GM23338 (cell line): ENCODE measurements at regions not wholly inside any gene's neighbourhood (a gene's known extent, or its start where the extent isn't known, plus 50 kb on each side); places are given as distances from the start of the nearest gene placed in this dataset.

ENCODE experiments used
- CREB1 ChIP-seq: fragments of 250-450 bp; sonication (Bioruptor Pico); IDR thresholded peaks from 2 replicates; pipeline ENCODE4 v1.5.0; 2020; ENCODE audit warnings: low read depth, mild to moderate bottlenecking, moderate library complexity
- CTCF ChIP-seq, 2 experiments: fragments of 200-600 bp in 1 of 2; sonication (generic) in 1 of 2; conservative IDR thresholded peaks; 2 replicates each; pipeline versions ENCODE4 v1.5.1 to v1.6.1; 2016 to 2017; ENCODE audit warnings: antibody characterized with exemption in 2 of 2, low read depth in 2 of 2, mild to moderate bottlenecking in 2 of 2, moderate library complexity in 1 of 2
- REST ChIP-seq: IDR thresholded peaks from one replicate; pipeline ENCODE4 v1.6.1; 2018; ENCODE audit warnings: antibody characterized with exemption; ENCODE audit not compliant: unreplicated experiment
- ZNF331 ChIP-seq: fragments of 250-450 bp; sonication (Bioruptor Pico); IDR thresholded peaks from 2 replicates; pipeline ENCODE4 v1.5.0; 2020; ENCODE audit warnings: low read depth, mild to moderate bottlenecking, moderate library complexity
- ZNF462 ChIP-seq: fragments of 250-450 bp; sonication (Bioruptor Pico); IDR thresholded peaks from 2 replicates; pipeline ENCODE4 v1.5.0; 2020; ENCODE audit warnings: mild to moderate bottlenecking, moderate library complexity

DNA sequence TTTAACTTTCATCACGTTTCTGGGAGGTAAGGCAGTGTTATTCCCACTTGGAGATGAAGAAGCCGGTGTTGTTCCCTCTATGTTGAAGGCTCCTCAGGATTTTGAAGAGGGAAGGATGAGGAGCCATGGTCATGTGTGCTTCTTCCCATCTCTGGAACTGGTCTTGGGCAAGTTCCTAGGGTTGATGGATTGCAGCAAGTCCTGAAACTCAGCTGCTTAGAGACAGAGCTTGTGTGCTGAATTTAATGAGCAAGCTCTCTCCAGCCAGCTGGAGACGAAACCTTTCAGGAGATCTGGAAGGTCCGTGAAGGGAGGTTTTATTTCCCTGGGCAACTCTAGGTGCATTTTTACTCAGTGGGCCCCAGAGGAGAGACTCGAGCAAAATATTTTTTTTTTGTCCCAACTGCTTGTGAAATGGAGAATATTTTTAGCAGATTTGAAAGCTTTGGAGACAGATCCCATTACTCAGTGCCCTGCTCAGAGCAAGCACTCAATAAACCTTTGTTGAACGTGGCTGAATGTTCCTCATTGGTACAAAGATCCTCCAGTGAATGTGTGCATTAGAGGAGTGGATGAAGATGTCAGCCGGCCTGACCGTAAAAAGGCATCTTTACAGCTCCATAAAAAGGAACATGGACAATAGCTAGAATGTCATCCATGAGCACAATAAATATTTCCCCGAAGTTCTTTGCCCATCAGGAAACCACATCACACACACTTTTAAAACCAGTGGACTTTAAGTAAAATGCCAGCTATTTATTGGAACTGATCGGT is 55.6 kb upstream of the RGMA start (continued):
- TF ChIP-seq ZNF462 (CRISPR knock-in tag), result no peak
- TF ChIP-seq CTCF (conservative IDR thresholded peaks at IDR 0.05; ENCODE audit: low read depth in 2 of 2), result no peak
- TF ChIP-seq CREB1 (CRISPR knock-in tag), result no peak
- TF ChIP-seq REST, result no peak
- TF ChIP-seq ZNF331 (CRISPR knock-in tag), result no peak
